A673 (cell line): ENCODE measurements at regions not wholly inside any gene's neighbourhood (a gene's known extent, or its start where the extent isn't known, plus 50 kb on each side); places are given as distances from the start of the nearest gene placed in this dataset.

Experiments used
- EZH2 ChIP-seq: fragments of 200-600 bp; sonication (generic); IDR thresholded peaks from 2 replicates; pipeline ENCODE4 v1.6.1; 2017; ENCODE audit warnings: borderline replicate concordance, low read depth, mild to moderate bottlenecking, mixed read lengths, antibody characterized with exemption, low read length; ENCODE audit not compliant: poor library complexity, severe bottlenecking
- TF ChIP-seq, protein P1 (sequence below): fragments of 300-800, 200-600 bp; sonication (generic); conservative IDR thresholded peaks from 2 replicates; pipeline ENCODE4 v1.5.1; 2017; ENCODE audit warnings: low read depth, mild to moderate bottlenecking, antibody characterized with exemption, low read length, moderate library complexity, mixed read lengths

DNA sequence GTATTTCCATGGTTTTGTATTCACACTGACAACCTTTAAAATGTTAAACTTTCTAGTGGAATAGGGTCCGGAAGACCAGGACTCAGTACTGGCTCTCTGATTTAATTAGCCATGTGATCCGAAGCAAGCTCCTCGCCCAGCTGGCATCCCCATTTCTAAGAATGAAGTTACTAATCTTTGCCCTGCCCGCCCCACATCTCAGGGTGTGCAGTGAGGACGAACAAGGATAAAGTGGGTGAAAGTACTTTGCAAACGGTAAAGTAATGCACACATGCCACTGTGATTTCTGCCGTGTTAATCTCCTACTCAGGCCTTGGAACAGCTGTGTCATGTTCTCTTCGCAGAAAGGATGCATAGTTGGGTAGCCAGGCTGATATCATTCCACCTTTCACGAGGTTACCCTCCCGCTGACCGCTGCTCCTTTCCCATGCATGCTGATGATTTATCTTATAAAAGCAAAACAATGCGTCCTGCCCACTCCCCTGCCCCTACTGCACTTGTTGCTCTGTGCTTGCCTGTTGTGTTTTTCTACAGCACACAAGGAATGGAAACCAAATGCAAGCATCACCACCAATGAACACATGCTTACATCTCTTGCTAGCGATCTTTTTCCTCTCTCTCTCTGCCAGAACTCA, 539.0 kb downstream of the EFNB2 start:
- TF ChIP-seq, protein P1, sequence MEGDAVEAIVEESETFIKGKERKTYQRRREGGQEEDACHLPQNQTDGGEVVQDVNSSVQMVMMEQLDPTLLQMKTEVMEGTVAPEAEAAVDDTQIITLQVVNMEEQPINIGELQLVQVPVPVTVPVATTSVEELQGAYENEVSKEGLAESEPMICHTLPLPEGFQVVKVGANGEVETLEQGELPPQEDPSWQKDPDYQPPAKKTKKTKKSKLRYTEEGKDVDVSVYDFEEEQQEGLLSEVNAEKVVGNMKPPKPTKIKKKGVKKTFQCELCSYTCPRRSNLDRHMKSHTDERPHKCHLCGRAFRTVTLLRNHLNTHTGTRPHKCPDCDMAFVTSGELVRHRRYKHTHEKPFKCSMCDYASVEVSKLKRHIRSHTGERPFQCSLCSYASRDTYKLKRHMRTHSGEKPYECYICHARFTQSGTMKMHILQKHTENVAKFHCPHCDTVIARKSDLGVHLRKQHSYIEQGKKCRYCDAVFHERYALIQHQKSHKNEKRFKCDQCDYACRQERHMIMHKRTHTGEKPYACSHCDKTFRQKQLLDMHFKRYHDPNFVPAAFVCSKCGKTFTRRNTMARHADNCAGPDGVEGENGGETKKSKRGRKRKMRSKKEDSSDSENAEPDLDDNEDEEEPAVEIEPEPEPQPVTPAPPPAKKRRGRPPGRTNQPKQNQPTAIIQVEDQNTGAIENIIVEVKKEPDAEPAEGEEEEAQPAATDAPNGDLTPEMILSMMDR = no peak
- TF ChIP-seq EZH2 = no peak
